ENCODE measurements at regions not wholly inside any gene's neighbourhood (a gene's known extent, or its start where the extent isn't known, plus 50 kb on each side); places are given as distances from the start of the nearest gene placed in this dataset.

GRCh38 chr2:33680644-33681363 lies 81.7 kb upstream of the FAM98A start:
- DNase-seq (ENCODE audit: low spot score) = no peak

DNA sequence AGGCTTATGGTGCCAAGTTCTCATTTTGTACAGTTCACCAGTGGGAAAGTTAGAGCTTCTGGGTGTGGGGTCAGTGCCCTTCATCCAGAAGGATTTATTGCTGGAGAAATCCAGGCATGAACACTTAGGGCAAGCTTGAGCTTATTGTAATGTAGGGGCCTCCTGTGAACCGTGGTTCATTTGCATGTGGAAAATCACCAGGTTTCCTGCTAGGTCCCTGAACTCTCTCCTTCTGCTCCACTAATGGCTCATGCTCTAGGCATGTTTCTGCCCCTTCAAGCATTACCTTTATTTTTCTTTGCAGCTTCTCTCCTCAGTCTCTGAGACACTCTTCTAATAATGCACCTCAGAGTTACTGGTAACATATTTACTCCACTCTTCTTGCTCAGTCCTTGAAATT lies 79.3 kb upstream of the FAM98A start:
- no peak for DNase-seq (ENCODE audit: low spot score)

- no peak for DNase-seq (ENCODE audit: low spot score)
Observed at GRCh38 chr2:33673937-33674336, 74.8 kb upstream of the FAM98A start.

GRCh38 chr2:33672896-33673295 lies 73.8 kb upstream of the FAM98A start:
- no peak for DNase-seq (ENCODE audit: low spot score)

DNA sequence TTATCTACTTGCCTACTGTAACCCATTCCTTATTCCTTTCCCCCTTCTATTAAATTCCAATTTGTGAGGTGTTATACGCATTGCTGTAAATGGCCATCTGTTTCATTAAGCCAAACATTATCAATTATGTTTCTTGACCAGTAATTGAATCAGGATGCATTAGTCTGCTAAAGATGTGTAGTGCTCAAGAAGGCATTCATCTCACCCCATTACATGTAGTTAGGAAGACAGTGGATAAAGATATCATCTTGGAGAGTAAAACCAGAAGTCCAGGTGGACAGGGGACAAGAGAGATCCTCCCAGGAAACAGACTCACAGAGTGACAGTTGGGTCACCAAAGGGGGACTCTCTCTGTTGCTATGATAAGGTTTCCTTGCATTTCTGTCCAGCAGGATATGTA lies 73.3 kb upstream of the FAM98A start:
- DNase-seq (ENCODE audit: low spot score) = no peak

DNA sequence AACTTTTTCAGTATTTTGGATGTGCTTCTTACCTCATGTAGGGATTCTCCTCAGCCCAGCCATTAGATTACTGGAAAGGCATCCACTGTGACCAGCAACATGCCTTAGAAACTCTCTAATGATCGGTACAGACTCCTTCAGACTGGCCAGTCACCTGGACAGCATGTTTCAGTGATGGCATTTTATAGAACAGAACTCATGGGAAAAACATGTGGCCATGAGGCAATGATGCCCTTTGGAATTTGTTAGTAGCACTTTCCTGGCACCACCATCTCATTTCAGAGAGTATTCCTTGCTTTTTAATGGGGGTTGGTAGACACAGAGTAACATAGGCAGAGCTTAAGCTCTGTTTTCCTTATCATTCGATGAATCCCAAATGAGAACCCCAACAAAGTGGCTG lies 72.1 kb upstream of the FAM98A start:
- DNase-seq (ENCODE audit: low spot score) = no peak

- no peak for DNase-seq (ENCODE audit: low spot score)
Observed at GRCh38 chr2:33670392-33670937, 71.4 kb upstream of the FAM98A start.

- DNase-seq (ENCODE audit: low spot score) = no peak
Observed at GRCh38 chr2:33666879-33667278, 67.8 kb upstream of the FAM98A start.

GRCh38 chr2:33665039-33665438 lies 65.9 kb upstream of the FAM98A start:
- no peak for DNase-seq (ENCODE audit: low spot score)

DNA sequence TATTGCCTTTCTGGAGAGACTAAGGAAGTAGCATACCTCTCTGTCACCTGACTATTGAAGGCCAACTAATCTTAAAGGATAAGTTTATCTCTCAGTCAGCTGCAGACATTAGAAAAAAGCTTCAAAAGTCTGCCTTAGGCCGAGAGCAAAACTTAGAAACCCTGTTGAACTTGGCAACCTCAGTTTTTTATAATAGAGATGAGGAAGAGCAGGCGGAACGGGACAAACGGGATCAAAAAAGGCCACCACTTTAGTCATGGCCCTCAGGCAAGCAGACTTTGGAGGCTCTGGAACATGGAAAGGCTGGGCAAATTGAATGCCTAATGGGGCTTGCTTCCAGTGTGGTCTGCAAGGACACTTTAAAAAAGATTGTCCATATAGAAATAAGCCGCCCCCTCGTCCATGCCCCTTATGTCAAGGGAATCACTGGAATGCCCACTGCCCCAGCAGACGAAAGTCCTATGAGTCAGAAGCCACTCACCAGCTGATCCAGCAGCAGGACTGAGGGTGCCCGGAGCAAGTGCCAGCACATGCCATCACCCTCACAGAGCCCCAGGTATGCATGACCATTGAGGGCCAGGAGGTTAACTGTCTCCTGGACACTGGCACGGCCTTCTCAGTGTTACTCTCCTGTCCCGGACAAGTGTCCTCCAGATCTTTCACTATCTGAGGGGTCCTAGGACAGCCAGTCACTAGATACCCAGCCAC lies 61.5 kb upstream of the FAM98A start:
- DNase-seq (ENCODE audit: low spot score) = no peak

DNA sequence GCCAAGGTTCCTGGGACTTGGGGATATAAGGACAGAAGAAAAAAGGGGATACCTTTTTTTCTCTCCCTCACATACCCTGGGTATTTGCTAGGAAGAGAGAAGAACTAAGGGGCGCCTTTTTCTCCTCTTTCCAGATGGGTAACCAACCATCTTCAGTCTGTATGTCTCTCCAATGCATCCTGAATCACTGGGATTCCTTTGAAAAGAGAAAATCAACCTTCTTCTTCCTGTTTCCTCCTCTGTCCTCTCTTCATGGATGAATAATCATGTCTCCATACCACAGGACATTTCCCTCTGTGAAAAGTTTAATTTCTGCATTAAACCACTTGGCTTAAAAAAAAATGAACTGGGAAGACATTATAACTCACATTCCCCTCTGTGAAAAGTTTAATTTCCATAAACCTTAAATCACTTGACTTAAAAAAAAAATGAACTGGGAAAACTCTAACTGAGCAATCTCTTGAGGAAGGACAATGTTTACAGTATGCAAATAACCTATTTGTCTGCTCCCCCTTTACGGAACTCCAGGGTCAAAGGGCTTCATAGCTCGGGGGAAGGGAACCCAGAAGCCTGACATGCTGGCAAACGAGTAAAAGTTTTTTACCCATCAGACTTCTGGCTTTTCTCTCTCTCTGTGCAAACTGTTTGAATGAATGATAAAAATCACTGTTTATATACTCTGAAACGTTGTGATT lies 56.7 kb upstream of the FAM98A start:
- no peak for DNase-seq (ENCODE audit: low spot score)

DNA sequence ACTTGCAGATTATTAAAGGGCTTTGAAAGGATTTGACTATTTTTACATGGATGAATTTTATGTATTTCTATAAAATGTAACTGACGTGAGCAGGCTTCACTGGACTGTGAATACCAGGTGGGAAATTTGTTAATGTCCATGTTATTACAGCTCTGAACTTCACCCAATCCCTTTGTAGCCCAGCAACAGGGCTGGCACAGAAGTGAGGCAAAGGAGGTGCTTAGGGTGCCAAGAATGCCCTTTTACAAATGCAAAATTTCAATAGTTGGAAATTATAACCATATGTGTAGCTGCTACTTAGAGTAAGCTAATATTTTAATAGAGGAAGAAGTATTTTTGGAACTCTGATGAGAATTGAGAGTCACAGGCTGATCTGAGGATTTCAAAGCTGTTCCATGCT lies 53.7 kb upstream of the FAM98A start:
- no peak for DNase-seq (ENCODE audit: low spot score)

DNA sequence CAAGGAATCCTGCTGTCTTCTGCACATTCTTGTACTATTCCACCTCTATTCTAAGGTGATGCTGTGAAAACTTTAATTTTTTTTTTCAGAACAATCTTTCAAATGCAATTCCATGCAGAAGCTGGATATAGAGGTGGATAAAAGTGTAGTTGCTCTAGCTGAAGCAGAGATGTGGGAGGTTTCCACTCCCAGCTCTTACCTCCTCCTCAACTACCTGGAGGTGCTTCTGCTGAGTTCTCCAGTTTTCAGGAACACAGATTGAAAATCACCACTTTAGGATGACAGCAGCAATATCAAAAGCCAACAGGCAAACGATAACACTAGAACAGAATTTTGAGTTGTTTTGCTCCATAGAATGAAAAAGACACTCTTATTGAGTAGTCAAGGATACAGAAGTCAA lies 51.1 kb upstream of the FAM98A start:
- DNase-seq (ENCODE audit: low spot score) = no peak

Measured in CD4-positive, alpha-beta T cell treated with Interleukin-6 at 100 ng/mL for 8 hours (primary cell).